Islet of Langerhans (tissue), 1 donor: ENCODE measurements at regions not wholly inside any gene's neighbourhood (a gene's known extent, or its start where the extent isn't known, plus 50 kb on each side); places are given as distances from the start of the nearest gene placed in this dataset.
"Not testable (repeated sequence)": the region's sequence is repeated elsewhere in the genome, so short reads cannot be mapped to it uniquely, and the experiment has no call there.

ENCODE experiments used
- FAIRE-seq: peaks from one replicate; lab custom pipeline; 2011; peaks lifted over from hg19 to GRCh38; lab: Jason Lieb, UNC

- FAIRE-seq = not testable (repeated sequence)
Measured at GRCh38 chr22:22056809-22057594, 74.4 kb upstream of the TOP3B start.

- not testable (repeated sequence) for FAIRE-seq
Measured at GRCh38 chr22:22052548-22053139, 70.1 kb upstream of the TOP3B start.

- not testable (repeated sequence) for FAIRE-seq
Measured at GRCh38 chr22:22051032-22051431, 68.4 kb upstream of the TOP3B start.

DNA sequence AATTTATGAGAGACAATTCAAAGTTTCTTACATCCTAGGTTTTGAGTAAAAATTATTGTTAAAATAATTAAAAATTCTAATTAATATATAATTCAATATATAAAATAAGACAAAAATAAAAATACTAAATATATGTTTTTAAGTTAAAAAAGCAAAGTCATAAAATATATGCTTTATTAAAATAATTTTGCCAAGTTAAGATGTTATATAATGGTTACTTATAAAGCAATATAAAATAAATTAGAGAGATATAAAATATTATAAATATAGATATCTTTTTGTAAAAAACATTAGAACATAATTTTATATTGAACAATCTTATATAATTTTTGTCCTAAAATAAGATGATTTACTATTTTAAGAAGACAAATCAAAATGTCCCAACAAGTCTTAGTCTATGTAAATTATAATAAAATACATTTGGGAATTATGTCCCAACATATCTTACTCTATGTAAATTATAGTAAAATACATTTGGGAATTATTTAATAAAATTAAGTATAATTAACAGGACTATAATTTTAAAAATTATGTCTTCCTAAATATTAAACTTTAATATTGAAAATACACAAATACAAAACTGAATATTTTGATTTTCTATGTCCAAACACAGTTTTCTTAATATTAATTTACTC, 67.7 kb upstream of the TOP3B start:
- peak; percentile 92 for FAIRE-seq

DNA sequence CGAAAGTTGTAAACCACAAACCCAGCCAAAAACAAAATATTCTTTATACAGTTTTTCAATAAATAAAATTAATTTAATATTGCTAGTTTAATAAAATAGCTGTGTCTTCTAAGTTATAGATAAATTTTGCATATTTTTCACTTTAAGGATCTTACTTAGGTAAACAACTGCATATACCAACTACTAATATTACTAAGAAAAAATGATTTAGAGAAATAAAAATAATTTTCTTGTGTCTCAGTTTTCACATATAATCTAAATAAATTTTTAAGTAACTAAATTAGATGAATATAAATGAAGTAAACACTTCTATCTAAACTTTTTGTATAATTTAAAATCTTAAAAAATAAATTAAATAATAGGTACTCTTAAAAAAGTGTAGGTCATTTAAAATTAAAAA, 67.1 kb upstream of the TOP3B start:
- FAIRE-seq = peak; percentile 86

DNA sequence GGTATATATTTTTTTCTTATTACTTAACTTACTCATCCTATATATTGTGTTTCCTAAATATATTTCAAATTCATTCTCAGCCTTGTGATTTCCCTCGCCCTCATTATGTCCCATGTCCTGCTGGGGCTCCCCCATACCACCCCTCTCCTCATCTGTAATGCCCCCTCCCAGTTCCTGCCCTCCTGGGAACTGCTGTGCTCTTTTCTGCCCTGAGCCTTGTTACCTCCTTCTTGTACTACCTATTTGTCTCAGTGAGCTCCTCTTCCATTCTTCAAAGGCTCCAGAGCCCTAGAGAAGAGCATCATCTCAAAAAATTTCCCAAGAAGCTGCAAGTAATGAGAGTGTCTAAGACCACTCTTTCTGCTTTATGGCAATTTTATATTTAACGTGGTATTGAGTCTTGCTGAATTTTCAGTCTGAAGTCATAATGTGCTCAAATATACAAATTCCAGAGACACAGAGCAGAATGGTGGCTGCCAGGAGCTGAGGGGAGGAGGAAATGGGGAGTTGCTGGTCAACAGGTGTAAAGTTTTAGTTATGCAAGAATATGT, 66.5 kb upstream of the TOP3B start:
- FAIRE-seq = no peak

- FAIRE-seq = no peak
Measured at GRCh38 chr22:22048318-22048942, 65.8 kb upstream of the TOP3B start.

GRCh38 chr22:22047776-22048175, 65.2 kb upstream of the TOP3B start:
- no peak for FAIRE-seq

GRCh38 chr22:22047266-22047665, 64.7 kb upstream of the TOP3B start:
- no peak for FAIRE-seq

DNA sequence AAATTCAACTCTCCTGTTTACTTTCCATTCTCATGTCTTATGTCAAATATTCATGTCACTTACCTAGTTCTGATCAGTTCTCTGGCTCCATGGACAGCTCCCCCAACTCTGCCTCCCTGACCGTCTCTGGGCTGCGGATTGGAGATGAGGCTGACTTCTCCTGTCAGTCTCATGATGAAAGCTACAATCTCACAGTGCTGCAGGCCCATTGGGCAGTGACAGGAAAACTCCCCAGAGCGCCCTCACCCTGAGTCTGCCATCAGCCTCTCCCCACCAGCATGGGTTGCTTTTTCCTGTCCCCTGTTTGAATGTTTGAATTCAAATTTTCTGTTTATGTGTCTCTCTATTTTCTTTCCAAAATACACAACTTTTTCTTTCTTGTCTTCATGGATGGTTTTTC, 63.8 kb upstream of the TOP3B start:
- no peak for FAIRE-seq

DNA sequence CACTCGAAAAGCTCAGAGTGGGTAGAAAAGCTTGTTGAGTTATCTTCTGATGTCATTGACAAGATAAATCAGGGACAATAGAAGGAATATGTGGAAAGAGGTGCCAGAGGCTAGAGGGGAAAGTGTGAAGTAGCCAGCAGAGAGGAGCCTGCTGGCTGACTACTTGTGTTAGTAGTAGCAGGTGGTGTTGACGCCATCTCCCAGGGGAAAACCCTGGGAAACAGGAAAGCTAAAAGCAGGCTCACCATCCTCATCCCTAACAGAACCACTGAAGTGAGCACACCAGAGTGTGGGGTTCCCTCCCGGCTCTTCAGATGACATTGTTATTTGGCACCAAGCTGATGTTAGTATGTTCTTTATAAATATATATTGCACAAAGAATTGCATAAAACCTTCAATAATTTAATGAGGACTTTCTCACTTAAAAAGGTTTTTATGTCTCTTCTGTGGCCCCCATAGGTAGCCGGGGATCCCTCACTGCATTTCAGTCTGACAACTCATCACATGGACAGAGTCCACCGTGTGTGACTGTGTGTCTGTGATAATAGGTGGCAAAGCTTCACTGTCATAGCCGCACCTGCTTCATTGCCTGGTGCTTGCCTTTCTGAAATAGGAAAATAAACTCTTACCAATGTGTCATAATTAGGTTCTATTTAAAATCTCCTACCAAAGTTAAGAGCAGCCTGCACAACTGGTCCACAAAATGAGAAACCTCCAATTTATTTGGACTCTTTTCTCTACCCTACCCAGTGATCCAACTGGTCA, 63.2 kb upstream of the TOP3B start:
- no peak for FAIRE-seq

DNA sequence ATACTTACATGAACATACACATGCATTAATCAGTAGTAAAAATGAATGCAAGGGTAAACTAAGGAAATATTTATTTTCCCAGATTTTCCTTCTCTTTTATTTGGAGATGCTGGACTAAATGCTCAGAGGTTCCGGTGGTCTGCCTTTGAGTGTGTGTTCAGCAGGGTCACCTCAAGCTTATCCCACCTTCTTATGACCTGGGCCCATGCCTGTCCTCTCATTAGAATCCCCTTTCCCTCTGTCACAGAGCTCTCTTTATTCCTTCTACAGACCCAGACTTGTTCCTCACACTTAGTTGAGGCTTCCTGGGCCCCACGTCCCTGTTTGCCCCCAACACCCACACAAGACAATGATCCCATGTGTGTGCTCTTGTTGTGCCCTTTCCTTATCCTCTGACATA, 61.6 kb upstream of the TOP3B start:
- FAIRE-seq = no peak

- FAIRE-seq = no peak
Measured at GRCh38 chr22:22043296-22044078, 60.9 kb upstream of the TOP3B start.

DNA sequence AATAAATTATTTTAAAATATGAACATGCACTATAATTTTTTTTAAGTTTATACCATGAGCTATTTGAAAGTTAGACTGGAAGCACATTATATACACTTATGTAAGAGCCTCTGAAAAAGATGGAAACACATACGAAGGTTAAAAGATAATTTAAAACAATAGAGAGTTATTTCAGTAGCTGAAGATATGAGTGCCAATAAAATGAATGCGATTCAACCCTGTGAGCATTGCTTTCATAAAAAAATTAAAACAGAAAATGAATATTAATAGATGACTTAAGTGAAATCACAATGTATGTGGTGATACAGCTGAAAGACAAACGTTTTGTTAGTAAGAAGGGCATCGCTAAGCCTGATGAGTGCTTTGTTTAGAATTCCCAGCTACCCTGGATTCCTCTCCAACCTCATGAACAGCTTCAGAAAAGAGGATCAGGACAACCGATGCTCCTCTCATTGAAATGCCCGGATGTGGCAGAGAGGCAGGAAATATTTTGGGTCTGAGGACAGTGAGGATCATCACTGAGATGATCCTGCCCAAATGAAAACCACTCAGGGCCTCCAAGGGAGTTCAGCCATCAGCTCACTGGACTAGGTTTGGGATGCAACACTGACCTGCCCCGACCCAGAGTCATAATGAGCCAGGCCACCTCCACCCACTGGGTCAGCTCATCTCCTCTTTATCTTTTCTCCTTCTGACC, 60.2 kb upstream of the TOP3B start:
- no peak for FAIRE-seq

- no peak for FAIRE-seq
Measured at GRCh38 chr22:22042009-22042408, 59.4 kb upstream of the TOP3B start.

GRCh38 chr22:22040908-22041307, 58.3 kb upstream of the TOP3B start:
- FAIRE-seq = no peak

DNA sequence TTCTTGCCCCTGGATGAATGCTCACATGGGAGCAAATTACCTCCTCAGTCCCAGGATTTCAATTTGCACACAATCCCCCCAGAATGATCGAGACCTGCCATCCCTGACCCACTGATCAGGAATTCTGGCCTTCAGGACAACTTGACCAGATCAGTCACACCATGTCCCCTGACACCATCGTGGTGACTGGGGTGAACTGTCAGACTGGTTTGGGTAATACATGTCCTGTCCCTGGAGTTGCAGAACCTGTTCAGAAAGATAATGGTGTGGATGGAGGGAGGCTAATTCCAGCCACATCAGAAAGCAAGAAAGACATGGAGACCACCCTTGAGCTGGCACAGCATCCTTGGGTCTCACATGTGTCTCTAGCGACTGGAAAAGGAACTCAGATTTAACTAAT, 57.9 kb upstream of the TOP3B start:
- FAIRE-seq = no peak

GRCh38 chr22:22039286-22040074, 56.9 kb upstream of the TOP3B start:
- no peak for FAIRE-seq

DNA sequence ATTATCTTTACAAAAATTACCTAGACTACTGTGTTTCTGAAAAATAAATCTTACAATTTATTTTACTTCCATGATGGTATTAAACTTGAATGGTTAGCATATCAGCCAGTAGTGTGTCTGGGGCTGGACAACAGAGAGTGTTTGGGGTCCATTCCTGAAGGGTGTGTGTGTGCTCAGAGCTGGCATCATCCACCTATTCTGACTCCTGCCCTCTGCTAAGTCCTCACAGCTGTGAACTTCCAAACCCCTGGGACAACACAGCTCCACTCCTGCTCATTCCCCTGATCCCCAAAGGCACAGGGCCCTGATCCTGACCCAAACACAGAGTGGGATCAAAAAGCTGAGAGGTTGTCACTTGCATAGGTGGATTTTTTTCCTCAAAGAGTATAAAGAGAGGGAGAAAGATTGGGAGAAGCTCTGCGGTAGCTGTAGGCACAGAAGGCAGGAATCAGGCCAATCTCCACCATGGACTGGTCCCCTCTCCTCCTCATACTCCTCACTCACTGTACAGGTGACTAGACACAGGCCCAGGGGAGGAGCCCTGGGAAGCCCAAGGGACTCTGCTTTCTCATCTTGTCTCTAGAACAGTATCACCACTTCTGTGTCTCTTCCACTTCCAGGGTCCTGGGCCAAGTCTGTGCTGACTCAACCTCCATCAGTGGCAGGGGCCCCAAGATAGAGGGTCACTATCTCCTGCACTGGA, 55.7 kb upstream of the TOP3B start:
- no peak for FAIRE-seq
